ENCODE measurements at regions not wholly inside any gene's neighbourhood (a gene's known extent, or its start where the extent isn't known, plus 50 kb on each side); places are given as distances from the start of the nearest gene placed in this dataset.
"Not testable (repeated sequence)": the region's sequence is repeated elsewhere in the genome, so short reads cannot be mapped to it uniquely, and the experiment has no call there.

- TF ChIP-seq, protein P1, sequence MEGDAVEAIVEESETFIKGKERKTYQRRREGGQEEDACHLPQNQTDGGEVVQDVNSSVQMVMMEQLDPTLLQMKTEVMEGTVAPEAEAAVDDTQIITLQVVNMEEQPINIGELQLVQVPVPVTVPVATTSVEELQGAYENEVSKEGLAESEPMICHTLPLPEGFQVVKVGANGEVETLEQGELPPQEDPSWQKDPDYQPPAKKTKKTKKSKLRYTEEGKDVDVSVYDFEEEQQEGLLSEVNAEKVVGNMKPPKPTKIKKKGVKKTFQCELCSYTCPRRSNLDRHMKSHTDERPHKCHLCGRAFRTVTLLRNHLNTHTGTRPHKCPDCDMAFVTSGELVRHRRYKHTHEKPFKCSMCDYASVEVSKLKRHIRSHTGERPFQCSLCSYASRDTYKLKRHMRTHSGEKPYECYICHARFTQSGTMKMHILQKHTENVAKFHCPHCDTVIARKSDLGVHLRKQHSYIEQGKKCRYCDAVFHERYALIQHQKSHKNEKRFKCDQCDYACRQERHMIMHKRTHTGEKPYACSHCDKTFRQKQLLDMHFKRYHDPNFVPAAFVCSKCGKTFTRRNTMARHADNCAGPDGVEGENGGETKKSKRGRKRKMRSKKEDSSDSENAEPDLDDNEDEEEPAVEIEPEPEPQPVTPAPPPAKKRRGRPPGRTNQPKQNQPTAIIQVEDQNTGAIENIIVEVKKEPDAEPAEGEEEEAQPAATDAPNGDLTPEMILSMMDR (IDR thresholded peaks at IDR 0.05; ENCODE audit: control extremely low read depth, extremely low read depth): no peak
- ATAC-seq (ENCODE audit: insufficient read depth, low FRiP score) (no peak), DNase-seq (no peak)
- 83 to 84% methylated on average over 3 of the region's 3 CpGs for WGBS, 2 donors
- H3K27ac ChIP-seq (ENCODE audit: low read depth in 1 of 2, low read length in 1 of 2): no peak overlapping the region
- H3K27me3 ChIP-seq (ENCODE audit: control insufficient read depth in 3 of 3, insufficient read depth in 3 of 3, low read length in 2 of 3): no peaks in the 10 kb centered on the region
- no peak overlapping the region for H3K9ac ChIP-seq (ENCODE audit: insufficient read depth in 1 of 2, low read length in 2 of 2)
- no peaks in the 10 kb centered on the region for H3K36me3 ChIP-seq (ENCODE audit: control insufficient read depth in 4 of 4, insufficient read depth in 4 of 4, low read length in 4 of 4)
- H3K9me3 ChIP-seq (ENCODE audit: control insufficient read depth in 4 of 4, insufficient read depth in 3 of 4, low read length in 3 of 4): no peaks in the 10 kb centered on the region
- no peaks in the 10 kb centered on the region for H3K4me1 ChIP-seq (ENCODE audit: control insufficient read depth in 5 of 5, insufficient read depth in 5 of 5, low read length in 5 of 5)
- no peak overlapping the region for H3K4me3 ChIP-seq
Observed at GRCh38 chr6:85079761-85080160, 315.4 kb upstream of the TBX18 start.

GRCh38 chr6:85078058-85078457, 313.7 kb upstream of the TBX18 start:
- Histone ChIP-seq H3K9ac (ENCODE audit: insufficient read depth in 1 of 2, low read length in 2 of 2) (no peak overlapping the region), H3K27me3 (ENCODE audit: control insufficient read depth in 3 of 3, insufficient read depth in 3 of 3, low read length in 2 of 3) (no peaks in the 10 kb centered on the region), H3K4me3 (no peak overlapping the region), H3K27ac (ENCODE audit: low read depth in 1 of 2, low read length in 1 of 2) (no peak overlapping the region), H3K36me3 (ENCODE audit: control insufficient read depth in 4 of 4, insufficient read depth in 4 of 4, low read length in 4 of 4) (no peaks in the 10 kb centered on the region), H3K9me3 (ENCODE audit: control insufficient read depth in 4 of 4, insufficient read depth in 3 of 4, low read length in 3 of 4) (peaks cover 0 to 2% (median 0%) of the 10 kb centered on the region in 4 donors), H3K4me1 (ENCODE audit: control insufficient read depth in 5 of 5, insufficient read depth in 5 of 5, low read length in 5 of 5) (no peaks in the 10 kb centered on the region)
- ATAC-seq (ENCODE audit: insufficient read depth, low FRiP score): no peak
- DNase-seq: no peak
- WGBS, 2 donors: 70 to 82% methylated on average over 3 of the region's 3 CpGs
- TF ChIP-seq, protein P1 (IDR thresholded peaks at IDR 0.05; ENCODE audit: control extremely low read depth, extremely low read depth): no peak

- no peaks in the 10 kb centered on the region for H3K4me1 ChIP-seq (ENCODE audit: control insufficient read depth in 5 of 5, insufficient read depth in 5 of 5, low read length in 5 of 5)
- no peak for DNase-seq
- H3K9ac ChIP-seq (ENCODE audit: insufficient read depth in 1 of 2, low read length in 2 of 2): no peak overlapping the region
- H3K27ac ChIP-seq (ENCODE audit: low read depth in 1 of 2, low read length in 1 of 2): no peak overlapping the region
- WGBS, 2 donors: 26 to 39% methylated on average over 1 of the region's 1 CpG
- H3K27me3 ChIP-seq (ENCODE audit: control insufficient read depth in 3 of 3, insufficient read depth in 3 of 3, low read length in 2 of 3): no peaks in the 10 kb centered on the region
- H3K36me3 ChIP-seq (ENCODE audit: control insufficient read depth in 4 of 4, insufficient read depth in 4 of 4, low read length in 4 of 4): no peaks in the 10 kb centered on the region
- no peak for ATAC-seq (ENCODE audit: insufficient read depth, low FRiP score)
- H3K9me3 ChIP-seq (ENCODE audit: control insufficient read depth in 4 of 4, insufficient read depth in 3 of 4, low read length in 3 of 4): peaks cover 0 to 2% (median 0%) of the 10 kb centered on the region in 4 donors
- H3K4me3 ChIP-seq: no peak overlapping the region
- TF ChIP-seq, protein P1 (IDR thresholded peaks at IDR 0.05; ENCODE audit: control extremely low read depth, extremely low read depth): no peak
Observed at GRCh38 chr6:85077098-85077497, 312.7 kb upstream of the TBX18 start.

DNA sequence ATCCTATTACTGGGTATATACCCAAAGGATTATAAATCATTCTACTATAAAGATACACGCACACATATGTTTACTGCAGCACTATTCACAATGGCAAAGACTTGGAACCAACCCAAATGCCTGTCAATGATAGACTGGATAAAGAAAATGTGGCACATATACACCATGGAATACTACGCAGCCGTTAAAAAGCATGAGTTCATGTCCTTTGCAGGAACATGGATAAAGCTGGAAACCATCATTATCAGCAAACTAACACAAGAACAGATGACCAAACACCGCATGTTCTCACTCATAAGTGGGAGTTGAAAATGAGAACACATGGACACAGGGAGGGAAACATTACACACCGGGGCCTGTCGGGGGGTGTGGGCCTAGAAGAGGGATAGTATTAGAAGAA, 307.4 kb upstream of the TBX18 start:
- not testable (repeated sequence) for H3K36me3 ChIP-seq (ENCODE audit: control insufficient read depth in 4 of 4, insufficient read depth in 4 of 4, low read length in 4 of 4); DNase-seq; H3K27ac ChIP-seq (ENCODE audit: low read depth in 1 of 2, low read length in 1 of 2); H3K4me3 ChIP-seq; H3K9ac ChIP-seq (ENCODE audit: insufficient read depth in 1 of 2, low read length in 2 of 2); H3K4me1 ChIP-seq (ENCODE audit: control insufficient read depth in 5 of 5, insufficient read depth in 5 of 5, low read length in 5 of 5); H3K27me3 ChIP-seq (ENCODE audit: control insufficient read depth in 3 of 3, insufficient read depth in 3 of 3, low read length in 2 of 3); ATAC-seq (ENCODE audit: insufficient read depth, low FRiP score); H3K9me3 ChIP-seq (ENCODE audit: control insufficient read depth in 4 of 4, insufficient read depth in 3 of 4, low read length in 3 of 4)
- 87 to 95% methylated on average over 6 of the region's 6 CpGs for WGBS, 2 donors

All from lung (tissue), 11 donors.